Heart left ventricle (tissue), 16 donors: ENCODE measurements at regions not wholly inside any gene's neighbourhood (a gene's known extent, or its start where the extent isn't known, plus 50 kb on each side); places are given as distances from the start of the nearest gene placed in this dataset.

Experiments used
- ATAC-seq, 4 donors: fragments of 200-7000 bp; cut with Tn5 transposase; one replicate each; pipeline ENCODE4 v1.9.1; 2020 to 2022; ENCODE audit warnings: moderate library complexity in 4 of 4, mild to moderate bottlenecking in 3 of 4, moderate number of reproducible peaks in 1 of 4
- DNase-seq, 5 donors: peaks; one replicate each; pipeline ENCODE4 v3.0.0-alpha.2; 2020
- H3K27ac ChIP-seq, 12 donors: fragments of 200-600 bp; sonication (generic) in 4 of 12; one replicate each; pipeline versions ENCODE4 v1.5.0 to v1.8.0; 2016 to 2022; ENCODE audit warnings: mild to moderate bottlenecking in 2 of 12
- H3K27me3 ChIP-seq, 9 donors: fragments of 200-600 bp; sonication (generic) in 2 of 9; one replicate each; pipeline versions ENCODE4 v1.5.1 to v1.8.0; 2016 to 2022; ENCODE audit warnings: mild to moderate bottlenecking in 3 of 9
- H3K36me3 ChIP-seq, 9 donors: fragments of 200-600 bp; sonication (generic) in 2 of 9; one replicate each; pipeline versions ENCODE4 v1.5.0 to v1.8.0; 2018 to 2022; ENCODE audit warnings: mild to moderate bottlenecking in 2 of 9
- H3K4me1 ChIP-seq, 12 donors: fragments of 200-600 bp; sonication (generic) in 4 of 12; one replicate each; pipeline versions ENCODE4 v1.5.0 to v1.8.0; 2016 to 2022; ENCODE audit warnings: mild to moderate bottlenecking in 3 of 12
- H3K4me3 ChIP-seq, 12 donors: fragments of 200-600 bp; sonication (generic) in 4 of 12; one replicate each; pipeline versions ENCODE4 v1.5.0 to v1.8.0; 2017 to 2022; ENCODE audit warnings: mild to moderate bottlenecking in 9 of 12, moderate library complexity in 4 of 12
- H3K9me3 ChIP-seq, 12 donors: fragments of 200-600 bp; sonication (generic) in 4 of 12; one replicate each; pipeline versions ENCODE4 v1.5.0 to v1.8.0; 2016 to 2022; ENCODE audit warnings: mild to moderate bottlenecking in 1 of 12
- POLR2A ChIP-seq, 2 donors: fragments of 450-650 bp; IDR thresholded peaks; one replicate each; pipeline ENCODE4 v1.6.1; 2017; ENCODE audit warnings: antibody characterized with exemption in 2 of 2, mild to moderate bottlenecking in 2 of 2, moderate library complexity in 2 of 2
- WGBS, 4 donors: extraction: QIAGEN DNeasy Blood & Tissue Kit in 2 of 4; methylation state at CpG; one replicate each; pipeline versions ENCODE4 v1.1.5 to v1.1.7; 2013 to 2018; 5-methylcytosine and 5-hydroxymethylcytosine counted together
- intact Hi-C, 10 donors: fragments of 100-400 bp; cut with DNase I; formaldehyde crosslinking; loops; one replicate each; pipeline versions ENCODE4 v1.11.1 to v1.14.2; 2022
- TF ChIP-seq, protein P1 (sequence below), 12 donors: fragments of 200-600 bp; sonication (generic) in 4 of 12; IDR thresholded peaks; one replicate each; pipeline versions ENCODE4 v1.5.0 to v1.8.0; 2018 to 2022; ENCODE audit warnings: antibody characterized with exemption in 12 of 12, mild to moderate bottlenecking in 5 of 12
- donor health status: ischemic (EF 13 %, LVEDD 7.1; RV severe dilation, severe dysfunction).
- donor health status: healthy with polysubstance abuse.
- donor health status: DM: no; HTN: yes; CAD: no.
- donor health status: DM: no; HTN: no; CAD: no.
- donor health status: ischemic (EF 25% LVEDD 6.9; RV normal size, moderate dysfunction).
- donor health status: ischemic (EF 25% LVEDD 5.7; RV mildly dilated, moderate dysfunction).
- donor health status: healthy.
- donor health status: DM: yes; HTN: yes; CAD: no.
- donor health status: ischemic (EF 35%, LVEDD 5.7; RV mildly dilated, moderate dysfunction).
- donor health status: nonischemic (EF 11% LVEDD 7.7; RV severe dilation, severe dysfunction).
- donor health status: DM: yes; HTN: yes; CAD: no.
- donor health status: PGD.
- donor health status: ischemic (EF 29% LVEDD 5.4; RV normal size, mild dysfunction).
- donor health status: nonischemic (EF 23%, LVEDD 6.1; RV moderate dilation, normal function).

DNA sequence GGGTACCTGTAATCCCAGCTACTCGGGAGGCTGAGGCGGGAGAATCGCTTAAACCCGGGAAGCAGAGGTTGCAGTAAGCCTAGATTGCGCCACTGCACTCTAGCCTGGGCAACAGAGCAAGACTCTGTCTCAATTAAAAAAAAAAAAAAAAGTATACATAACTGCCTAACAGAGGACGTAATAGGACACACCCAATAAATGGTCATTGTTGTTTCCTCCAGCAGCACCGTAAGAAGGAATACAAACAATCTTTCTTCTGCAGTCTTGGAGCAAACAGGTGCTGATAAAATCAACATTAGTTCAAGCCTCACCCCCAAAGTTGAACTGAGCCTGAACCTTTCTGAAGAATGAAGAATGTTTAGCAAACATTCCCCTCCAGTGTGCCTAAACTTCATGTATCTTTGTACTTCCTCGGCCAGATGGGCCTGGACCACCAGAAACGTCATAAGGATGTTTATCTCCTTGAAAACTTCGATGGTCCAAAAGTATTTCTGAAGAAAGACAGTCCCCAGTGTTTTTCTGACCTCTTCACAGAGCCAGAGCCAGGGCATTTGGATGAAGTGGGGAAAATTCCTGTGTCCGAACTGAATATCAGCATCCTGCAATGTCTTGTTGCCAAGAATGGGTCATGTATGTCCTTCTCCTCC lies 136.8 kb upstream of the F3 start:
- intact Hi-C loops, result loop anchor here in 1 of 10 donors (10.0 kb wide), 1 partner anchor 116 kb away; no protein-coding TSS in a partner anchor
- Histone ChIP-seq H3K4me1 (peaks cover 0 to 8% (median 0%) of the 10 kb centered on the region in 12 donors), H3K36me3 (no peaks in the 10 kb centered on the region), H3K4me3 (no peak overlapping the region), H3K9me3 (no peaks in the 10 kb centered on the region), H3K27ac (no peak overlapping the region), H3K27me3 (no peaks in the 10 kb centered on the region)
- DNase-seq (no peak), ATAC-seq (no peak)
- WGBS, 4 donors, result 77 to 84% (median 81%) methylated on average over 11 of the region's 11 CpGs
- TF ChIP-seq, protein P1, sequence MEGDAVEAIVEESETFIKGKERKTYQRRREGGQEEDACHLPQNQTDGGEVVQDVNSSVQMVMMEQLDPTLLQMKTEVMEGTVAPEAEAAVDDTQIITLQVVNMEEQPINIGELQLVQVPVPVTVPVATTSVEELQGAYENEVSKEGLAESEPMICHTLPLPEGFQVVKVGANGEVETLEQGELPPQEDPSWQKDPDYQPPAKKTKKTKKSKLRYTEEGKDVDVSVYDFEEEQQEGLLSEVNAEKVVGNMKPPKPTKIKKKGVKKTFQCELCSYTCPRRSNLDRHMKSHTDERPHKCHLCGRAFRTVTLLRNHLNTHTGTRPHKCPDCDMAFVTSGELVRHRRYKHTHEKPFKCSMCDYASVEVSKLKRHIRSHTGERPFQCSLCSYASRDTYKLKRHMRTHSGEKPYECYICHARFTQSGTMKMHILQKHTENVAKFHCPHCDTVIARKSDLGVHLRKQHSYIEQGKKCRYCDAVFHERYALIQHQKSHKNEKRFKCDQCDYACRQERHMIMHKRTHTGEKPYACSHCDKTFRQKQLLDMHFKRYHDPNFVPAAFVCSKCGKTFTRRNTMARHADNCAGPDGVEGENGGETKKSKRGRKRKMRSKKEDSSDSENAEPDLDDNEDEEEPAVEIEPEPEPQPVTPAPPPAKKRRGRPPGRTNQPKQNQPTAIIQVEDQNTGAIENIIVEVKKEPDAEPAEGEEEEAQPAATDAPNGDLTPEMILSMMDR (IDR thresholded peaks at IDR 0.05), result no peak
- no peak for TF ChIP-seq POLR2A (IDR thresholded peaks at IDR 0.05)

DNA sequence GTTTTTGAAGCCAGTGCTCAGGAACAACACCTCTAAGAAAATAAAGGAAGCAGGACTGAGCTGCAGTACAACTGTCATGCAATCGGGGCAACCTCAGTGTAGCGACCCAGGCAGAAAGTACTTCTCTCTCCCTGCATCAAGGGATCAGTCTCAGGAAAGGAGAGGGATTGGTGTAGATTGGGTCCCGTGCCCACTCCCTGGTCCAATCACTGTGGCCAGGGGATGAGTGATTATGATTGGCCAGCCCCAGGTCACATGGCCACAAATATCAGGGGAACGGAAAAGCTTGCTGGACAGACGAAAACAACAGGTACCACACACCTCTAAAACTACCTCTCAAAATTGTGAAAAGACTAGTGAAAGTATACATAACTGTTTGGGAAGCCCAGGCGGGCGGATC lies 136.2 kb upstream of the F3 start:
- H3K27me3 ChIP-seq, result no peaks in the 10 kb centered on the region
- intact Hi-C loops, result loop anchor here in 1 of 10 donors (10.0 kb wide), 1 partner anchor 117 kb away; no protein-coding TSS in a partner anchor
- peaks cover 0 to 8% (median 0%) of the 10 kb centered on the region in 12 donors for H3K4me1 ChIP-seq
- WGBS, 4 donors, result 84 to 89% (median 85%) methylated on average over 7 of the region's 7 CpGs
- H3K36me3 ChIP-seq, result no peaks in the 10 kb centered on the region
- TF ChIP-seq, protein P1 (IDR thresholded peaks at IDR 0.05), result no peak
- no peak for TF ChIP-seq POLR2A (IDR thresholded peaks at IDR 0.05)
- ATAC-seq, result no peak
- no peak overlapping the region for H3K4me3 ChIP-seq
- DNase-seq, result no peak
- H3K27ac ChIP-seq, result no peak overlapping the region
- no peaks in the 10 kb centered on the region for H3K9me3 ChIP-seq

GRCh38 chr1:94677087-94677486 lies 135.5 kb upstream of the F3 start:
- Histone ChIP-seq H3K36me3 (no peaks in the 10 kb centered on the region), H3K27me3 (no peaks in the 10 kb centered on the region), H3K9me3 (no peaks in the 10 kb centered on the region), H3K27ac (no peak overlapping the region), H3K4me3 (no peak overlapping the region), H3K4me1 (peaks cover 0 to 8% (median 0%) of the 10 kb centered on the region in 12 donors)
- intact Hi-C loops, result loop anchor here in 1 of 10 donors (10.0 kb wide), 1 partner anchor 118 kb away; no protein-coding TSS in a partner anchor
- WGBS, 4 donors, result 66 to 76% (median 72%) methylated on average over 5 of the region's 5 CpGs
- ATAC-seq (no peak), DNase-seq (no peak)
- TF ChIP-seq POLR2A (IDR thresholded peaks at IDR 0.05), result no peak
- TF ChIP-seq, protein P1 (IDR thresholded peaks at IDR 0.05), result no peak

- intact Hi-C loops, result loop anchor here in 1 of 10 donors (10.0 kb wide), 1 partner anchor 118 kb away; no protein-coding TSS in a partner anchor
- Histone ChIP-seq H3K27me3 (no peaks in the 10 kb centered on the region), H3K36me3 (no peaks in the 10 kb centered on the region), H3K4me1 (peaks cover 0 to 8% (median 0%) of the 10 kb centered on the region in 12 donors), H3K27ac (no peak overlapping the region), H3K9me3 (no peaks in the 10 kb centered on the region), H3K4me3 (no peak overlapping the region)
- no peak for DNase-seq
- ATAC-seq, result no peak
- TF ChIP-seq, protein P1 (IDR thresholded peaks at IDR 0.05), result no peak
- TF ChIP-seq POLR2A (IDR thresholded peaks at IDR 0.05), result no peak
- 72 to 87% (median 81%) methylated on average over 6 of the region's 6 CpGs for WGBS, 4 donors
These were observed 135.1 kb upstream of the F3 start for GRCh38 chr1:94676686-94677085.
